OCI-M1 (cell line): ENCODE measurements at regions not wholly inside any gene's neighbourhood (a gene's known extent, or its start where the extent isn't known, plus 50 kb on each side); places are given as distances from the start of the nearest gene placed in this dataset.
A peak's percentile ranks its signal among the peaks of the same experiment; 100 is the strongest.

Source experiments
- DNase-seq: peaks from one replicate; lab custom pipeline; 2025; lab: John Stamatoyannopoulos, UW

GRCh38 chr1:29527314-29528004 is 291.1 kb downstream of the PTPRU start:
- DNase-seq: no peak

GRCh38 chr1:29525941-29526340 is 289.6 kb downstream of the PTPRU start:
- DNase-seq: no peak

GRCh38 chr1:29524285-29525065 is 288.2 kb downstream of the PTPRU start:
- DNase-seq: no peak

GRCh38 chr1:29523576-29523975 is 287.3 kb downstream of the PTPRU start:
- DNase-seq: no peak

GRCh38 chr1:29523136-29523535 is 286.8 kb downstream of the PTPRU start:
- DNase-seq: no peak

- DNase-seq: no peak
Observed at GRCh38 chr1:29521811-29522580, 285.7 kb downstream of the PTPRU start.

- DNase-seq: no peak
Observed at GRCh38 chr1:29521438-29521715, 285.1 kb downstream of the PTPRU start.

- no peak for DNase-seq
Observed at GRCh38 chr1:29520571-29521437, 284.5 kb downstream of the PTPRU start.

- DNase-seq: no peak
Observed at GRCh38 chr1:29519788-29520110, 283.4 kb downstream of the PTPRU start.

- DNase-seq: no peak
Observed at GRCh38 chr1:29519108-29519787, 282.9 kb downstream of the PTPRU start.

- no peak for DNase-seq
Observed at GRCh38 chr1:29518183-29518835, 282.0 kb downstream of the PTPRU start.

- no peak for DNase-seq
Observed at GRCh38 chr1:29517251-29518086, 281.1 kb downstream of the PTPRU start.

- DNase-seq: no peak
Observed at GRCh38 chr1:29516063-29516820, 279.9 kb downstream of the PTPRU start.

GRCh38 chr1:29515170-29515955 is 279.0 kb downstream of the PTPRU start:
- no peak for DNase-seq

- no peak for DNase-seq
Observed at GRCh38 chr1:29514361-29515169, 278.2 kb downstream of the PTPRU start.

GRCh38 chr1:29513357-29513756 is 277.0 kb downstream of the PTPRU start:
- DNase-seq: peak; percentile 68

GRCh38 chr1:29511436-29511835 is 275.1 kb downstream of the PTPRU start:
- DNase-seq: no peak
